GM18909 (cell line): ENCODE measurements at regions not wholly inside any gene's neighbourhood (a gene's known extent, or its start where the extent isn't known, plus 50 kb on each side); places are given as distances from the start of the nearest gene placed in this dataset.
"Not testable (repeated sequence)": the region's sequence is repeated elsewhere in the genome, so short reads cannot be mapped to it uniquely, and the experiment has no call there.

ENCODE experiments used
- ATAC-seq: cut with Tn5 transposase; IDR thresholded peaks from one replicate; pipeline ENCODE4 v1.9.1; 2021; ENCODE audit warnings: mild to moderate bottlenecking; ENCODE audit not compliant: unreplicated experiment, poor library complexity

GRCh38 chr5:66407765-66408164, 188.4 kb upstream of the MAST4 start:
- no peak for ATAC-seq

GRCh38 chr5:66408576-66408975, 187.6 kb upstream of the MAST4 start:
- no peak for ATAC-seq

GRCh38 chr5:66410122-66410521, 186.1 kb upstream of the MAST4 start:
- no peak for ATAC-seq

GRCh38 chr5:66411701-66412100, 184.5 kb upstream of the MAST4 start:
- no peak for ATAC-seq

- ATAC-seq, result no peak
Measured at GRCh38 chr5:66413931-66414330, 182.3 kb upstream of the MAST4 start.

GRCh38 chr5:66415208-66415607, 181.0 kb upstream of the MAST4 start:
- ATAC-seq, result no peak

- ATAC-seq, result no peak
Measured at GRCh38 chr5:66416698-66417097, 179.5 kb upstream of the MAST4 start.

- no peak for ATAC-seq
Measured at GRCh38 chr5:66417781-66418180, 178.4 kb upstream of the MAST4 start.

GRCh38 chr5:66423484-66423883, 172.7 kb upstream of the MAST4 start:
- ATAC-seq, result no peak

GRCh38 chr5:66425842-66426241, 170.4 kb upstream of the MAST4 start:
- no peak for ATAC-seq

GRCh38 chr5:66426259-66427138, 169.7 kb upstream of the MAST4 start:
- ATAC-seq, result no peak

GRCh38 chr5:66427139-66427442, 169.1 kb upstream of the MAST4 start:
- no peak for ATAC-seq

- ATAC-seq, result no peak
Measured at GRCh38 chr5:66436721-66437120, 159.5 kb upstream of the MAST4 start.

- ATAC-seq, result no peak
Measured at GRCh38 chr5:66438087-66438486, 158.1 kb upstream of the MAST4 start.

- ATAC-seq, result no peak
Measured at GRCh38 chr5:66438696-66439095, 157.5 kb upstream of the MAST4 start.

GRCh38 chr5:66440202-66440680, 156.0 kb upstream of the MAST4 start:
- no peak for ATAC-seq

GRCh38 chr5:66441351-66441750, 154.8 kb upstream of the MAST4 start:
- ATAC-seq, result no peak

- no peak for ATAC-seq
Measured at GRCh38 chr5:66442951-66443445, 153.2 kb upstream of the MAST4 start.

- no peak for ATAC-seq
Measured at GRCh38 chr5:66443462-66444130, 152.6 kb upstream of the MAST4 start.

GRCh38 chr5:66448070-66448469, 148.1 kb upstream of the MAST4 start:
- ATAC-seq, result not testable (repeated sequence)

GRCh38 chr5:66450237-66450636, 146.0 kb upstream of the MAST4 start:
- no peak for ATAC-seq

GRCh38 chr5:66450988-66451387, 145.2 kb upstream of the MAST4 start:
- no peak for ATAC-seq
